ENCODE measurements at regions not wholly inside any gene's neighbourhood (a gene's known extent, or its start where the extent isn't known, plus 50 kb on each side); places are given as distances from the start of the nearest gene placed in this dataset.

- no peaks in the 10 kb centered on the region for H3K36me3 ChIP-seq (ENCODE audit: insufficient read depth, low read length)
- ChIA-PET CTCF (ENCODE audit: unreplicated experiment) (no interaction called here), POLR2A (no interaction called here)
- no peaks in the 10 kb centered on the region for H3K9me3 ChIP-seq (ENCODE audit: low read length)
- no peaks in the 10 kb centered on the region for H3K79me2 ChIP-seq (ENCODE audit: insufficient read depth, low read depth, low read length)
- no peak overlapping the region for H3K4me3 ChIP-seq (ENCODE audit: low read depth, low read length, poor library complexity, severe bottlenecking)
- TF ChIP-seq CTCF (conservative IDR thresholded peaks at IDR 0.05; ENCODE audit: low read length), result no peak
- no peak for TF ChIP-seq EZH2phosphoT487 (IDR thresholded peaks at IDR 0.05; ENCODE audit: borderline replicate concordance, low read depth, low read length)
- H4K20me1 ChIP-seq (ENCODE audit: insufficient read depth, low read length), result no peaks in the 10 kb centered on the region; the same call in 1 of the 2 replicates
- intact Hi-C loops (cut with micrococcal nuclease; ENCODE audit: unreplicated experiment), result no loop called here
- H3K27ac ChIP-seq (ENCODE audit: low read depth, low read length, poor library complexity, severe bottlenecking), result no peak overlapping the region
- no peaks in the 10 kb centered on the region for H3K4me1 ChIP-seq (ENCODE audit: insufficient read depth, low read length, poor library complexity, severe bottlenecking)
- H3K4me2 ChIP-seq (ENCODE audit: low read length), result no peak overlapping the region
- no peaks in the 10 kb centered on the region for H3K9me2 ChIP-seq (ENCODE audit: insufficient read depth, low read length)
- BruUV-seq (replicated peaks), result no TSS peak
- H2AFZ ChIP-seq (ENCODE audit: low read length), result no peak overlapping the region
- no peak for DNase-seq (ENCODE audit: low spot score)
These were observed 380.1 kb upstream of the SPAG17 start for GRCh38 chr1:118564961-118565703.

GRCh38 chr1:118563981-118564951 lies 379.2 kb upstream of the SPAG17 start:
- no peaks in the 10 kb centered on the region; the same call in 1 of the 2 replicates for H4K20me1 ChIP-seq (ENCODE audit: insufficient read depth, low read length)
- H3K79me2 ChIP-seq (ENCODE audit: insufficient read depth, low read depth, low read length), result no peaks in the 10 kb centered on the region
- no peaks in the 10 kb centered on the region for H3K9me3 ChIP-seq (ENCODE audit: low read length)
- no peaks in the 10 kb centered on the region for H3K36me3 ChIP-seq (ENCODE audit: insufficient read depth, low read length)
- intact Hi-C loops (cut with micrococcal nuclease; ENCODE audit: unreplicated experiment), result no loop called here
- H2AFZ ChIP-seq (ENCODE audit: low read length), result no peak overlapping the region
- no peaks in the 10 kb centered on the region for H3K4me1 ChIP-seq (ENCODE audit: insufficient read depth, low read length, poor library complexity, severe bottlenecking)
- H3K9me2 ChIP-seq (ENCODE audit: insufficient read depth, low read length), result no peaks in the 10 kb centered on the region
- CTCF ChIA-PET (ENCODE audit: unreplicated experiment), result no interaction called here
- TF ChIP-seq EZH2phosphoT487 (IDR thresholded peaks at IDR 0.05; ENCODE audit: borderline replicate concordance, low read depth, low read length) (no peak), CTCF (conservative IDR thresholded peaks at IDR 0.05; ENCODE audit: low read length) (no peak)
- POLR2A ChIA-PET, result no interaction called here
- H3K4me3 ChIP-seq (ENCODE audit: low read depth, low read length, poor library complexity, severe bottlenecking), result no peak overlapping the region
- BruUV-seq (replicated peaks), result no TSS peak
- H3K27ac ChIP-seq (ENCODE audit: low read depth, low read length, poor library complexity, severe bottlenecking), result no peak overlapping the region
- DNase-seq (ENCODE audit: low spot score), result no peak
- H3K4me2 ChIP-seq (ENCODE audit: low read length), result no peak overlapping the region

Data from OCI-LY7 (cell line).